GM19372 (cell line): ENCODE measurements at regions not wholly inside any gene's neighbourhood (a gene's known extent, or its start where the extent isn't known, plus 50 kb on each side); places are given as distances from the start of the nearest gene placed in this dataset.
"Not testable (repeated sequence)": the region's sequence is repeated elsewhere in the genome, so short reads cannot be mapped to it uniquely, and the experiment has no call there.

ENCODE experiments used
- ATAC-seq: cut with Tn5 transposase; IDR thresholded peaks from one replicate; pipeline ENCODE4 v1.9.1; 2021; ENCODE audit warnings: mild to moderate bottlenecking, low read depth, moderate library complexity; ENCODE audit not compliant: unreplicated experiment

- no peak for ATAC-seq
Observed at GRCh38 chr21:27787046-27787445, 820.2 kb upstream of the ADAMTS5 start.

GRCh38 chr21:27779606-27780005, 812.7 kb upstream of the ADAMTS5 start:
- no peak for ATAC-seq

- no peak for ATAC-seq
Observed at GRCh38 chr21:27776925-27777553, 810.2 kb upstream of the ADAMTS5 start.

GRCh38 chr21:27772816-27773215, 805.9 kb upstream of the ADAMTS5 start:
- no peak for ATAC-seq

GRCh38 chr21:27771938-27772483, 805.1 kb upstream of the ADAMTS5 start:
- no peak for ATAC-seq

- no peak for ATAC-seq
Observed at GRCh38 chr21:27769763-27770162, 802.9 kb upstream of the ADAMTS5 start.

- ATAC-seq, result not testable (repeated sequence)
Observed at GRCh38 chr21:27768046-27768637, 801.3 kb upstream of the ADAMTS5 start.

GRCh38 chr21:27764056-27764455, 797.2 kb upstream of the ADAMTS5 start:
- ATAC-seq, result no peak

GRCh38 chr21:27761623-27762022, 794.7 kb upstream of the ADAMTS5 start:
- ATAC-seq, result no peak

- no peak for ATAC-seq
Observed at GRCh38 chr21:27759820-27760219, 792.9 kb upstream of the ADAMTS5 start.

- no peak for ATAC-seq
Observed at GRCh38 chr21:27759091-27759659, 792.3 kb upstream of the ADAMTS5 start.

- ATAC-seq, result no peak
Observed at GRCh38 chr21:27756191-27756590, 789.3 kb upstream of the ADAMTS5 start.

- ATAC-seq, result no peak
Observed at GRCh38 chr21:27743971-27744564, 777.2 kb upstream of the ADAMTS5 start.

- no peak for ATAC-seq
Observed at GRCh38 chr21:27741736-27742135, 774.8 kb upstream of the ADAMTS5 start.

GRCh38 chr21:27740084-27740483, 773.2 kb upstream of the ADAMTS5 start:
- ATAC-seq, result no peak

- no peak for ATAC-seq
Observed at GRCh38 chr21:27739187-27739586, 772.3 kb upstream of the ADAMTS5 start.

- ATAC-seq, result no peak
Observed at GRCh38 chr21:27735699-27736098, 768.8 kb upstream of the ADAMTS5 start.

GRCh38 chr21:27734146-27734545, 767.3 kb upstream of the ADAMTS5 start:
- no peak for ATAC-seq

GRCh38 chr21:27725916-27726315, 759.0 kb upstream of the ADAMTS5 start:
- no peak for ATAC-seq

GRCh38 chr21:27722095-27722494, 755.2 kb upstream of the ADAMTS5 start:
- ATAC-seq, result no peak

GRCh38 chr21:27721675-27722074, 754.8 kb upstream of the ADAMTS5 start:
- no peak for ATAC-seq
